CD14-positive monocyte (primary cell): ENCODE measurements at regions not wholly inside any gene's neighbourhood (a gene's known extent, or its start where the extent isn't known, plus 50 kb on each side); places are given as distances from the start of the nearest gene placed in this dataset.

Source experiments
- DNase-seq, 3 donors: peaks; one replicate each; pipeline ENCODE4 v3.0.0-alpha.2; 2011 to 2022
- H2AFZ ChIP-seq: 2 replicates; pipeline ENCODE4 v1.6.0; 2012; ENCODE audit warnings: mild to moderate bottlenecking, low read depth, low read length, inconsistent platforms; ENCODE audit not compliant: insufficient read depth, poor library complexity, severe bottlenecking
- H3K27ac ChIP-seq, 2 donors: 1 replicate in 1 of 2; 2 replicates in 1 of 2; pipeline ENCODE4 v1.5.1; 2012 to 2013; ENCODE audit warnings: low read length in 2 of 2, control low read depth in 1 of 2, inconsistent platforms in 1 of 2, low read depth in 1 of 2, mild to moderate bottlenecking in 1 of 2
- H3K27me3 ChIP-seq, 2 donors: one replicate each; pipeline versions ENCODE4 v1.6.0 to v1.6.1; 2011 to 2013; ENCODE audit warnings: low read length in 2 of 2; ENCODE audit not compliant: control insufficient read depth in 2 of 2, insufficient read depth in 2 of 2
- H3K36me3 ChIP-seq, 2 donors: replicated peaks in 1 of 2; 1 replicate in 1 of 2; 2 replicates in 1 of 2; pipeline versions ENCODE4 v1.5.1 to v1.6.1; 2012 to 2013; ENCODE audit warnings: low read length in 2 of 2, control low read depth in 1 of 2, inconsistent platforms in 1 of 2, mild to moderate bottlenecking in 1 of 2; ENCODE audit not compliant: insufficient read depth in 2 of 2, control insufficient read depth in 1 of 2
- H3K4me1 ChIP-seq, 2 donors: 1 replicate in 1 of 2; 2 replicates in 1 of 2; pipeline versions ENCODE4 v1.5.1 to v1.6.1; 2012 to 2013; ENCODE audit warnings: low read length in 2 of 2, control low read depth in 1 of 2, inconsistent platforms in 1 of 2, mild to moderate bottlenecking in 1 of 2, moderate library complexity in 1 of 2; ENCODE audit not compliant: insufficient read depth in 2 of 2, control insufficient read depth in 1 of 2
- H3K4me2 ChIP-seq: replicated peaks from 2 replicates; pipeline ENCODE3; 2012; ENCODE audit warnings: low read length, moderate library complexity, mild to moderate bottlenecking; ENCODE audit not compliant: poor library complexity, severe bottlenecking; ENCODE audit errors: extremely low read depth
- H3K4me3 ChIP-seq, 3 experiments: fragments of 200-600 bp in 1 of 3; sonication (generic) in 1 of 3; replicated peaks in 1 of 3; 1 replicate in 2 of 3; 2 replicates in 1 of 3; pipeline ENCODE4 v1.5.1; 2011 to 2013; ENCODE audit warnings: low read length in 3 of 3, mild to moderate bottlenecking in 3 of 3, control low read depth in 2 of 3, low read depth in 2 of 3, inconsistent platforms in 1 of 3, moderate library complexity in 1 of 3
- H3K79me2 ChIP-seq: 2 replicates; pipeline ENCODE4 v1.6.0; 2012; ENCODE audit warnings: mild to moderate bottlenecking, control low read depth, inconsistent platforms, low read length, moderate library complexity; ENCODE audit not compliant: insufficient read depth
- H3K9ac ChIP-seq: 2 replicates; pipeline ENCODE4 v1.6.0; 2017; ENCODE audit warnings: low read length, mild to moderate bottlenecking; ENCODE audit not compliant: insufficient read depth, poor library complexity, severe bottlenecking
- H3K9me3 ChIP-seq, 2 donors: replicated peaks in 1 of 2; 1 replicate in 1 of 2; 2 replicates in 1 of 2; pipeline versions ENCODE4 v1.5.1 to v1.6.1; 2012 to 2013; ENCODE audit warnings: low read length in 2 of 2, control low read depth in 1 of 2; ENCODE audit not compliant: control insufficient read depth in 1 of 2, insufficient read depth in 1 of 2
- H4K20me1 ChIP-seq: 2 replicates; pipeline ENCODE4 v1.6.0; 2012; ENCODE audit warnings: mild to moderate bottlenecking, low read length, control low read depth, moderate library complexity; ENCODE audit not compliant: insufficient read depth
- H3K27ac Mint-ChIP-seq, 7 donors: one replicate each; pipeline ENCODE4 v1.8.0; 2020; ENCODE audit warnings: mild to moderate bottlenecking in 7 of 7, mixed read lengths in 7 of 7, moderate library complexity in 6 of 7, inconsistent platforms in 2 of 7
- H3K27me3 Mint-ChIP-seq, 3 donors: one replicate each; pipeline ENCODE4 v1.8.0; 2021 to 2022; ENCODE audit warnings: low read depth in 3 of 3, mild to moderate bottlenecking in 3 of 3, mixed read lengths in 3 of 3, moderate library complexity in 3 of 3, inconsistent platforms in 1 of 3
- H3K36me3 Mint-ChIP-seq, 2 donors: one replicate each; pipeline ENCODE4 v1.8.0; 2020; ENCODE audit warnings: mixed read lengths in 2 of 2, inconsistent platforms in 1 of 2, mild to moderate bottlenecking in 1 of 2
- H3K4me1 Mint-ChIP-seq: one replicate; pipeline ENCODE4 v1.8.0; 2020; ENCODE audit warnings: mild to moderate bottlenecking, mixed read lengths
- H3K4me3 Mint-ChIP-seq, 2 donors: one replicate each; pipeline ENCODE4 v1.8.0; 2020; ENCODE audit warnings: mild to moderate bottlenecking in 2 of 2, mixed read lengths in 2 of 2, moderate library complexity in 1 of 2
- H3K9me3 Mint-ChIP-seq, 7 donors: one replicate each; pipeline ENCODE4 v1.8.0; 2020 to 2022; ENCODE audit warnings: mixed read lengths in 7 of 7, mild to moderate bottlenecking in 6 of 7, moderate library complexity in 6 of 7, inconsistent platforms in 2 of 7
- WGBS: methylation state at CpG from one replicate; pipeline ENCODE4 v1.1.5; 2013; ENCODE audit warnings: missing lambda C conversion rate; ENCODE audit not compliant: insufficient coverage; 5-methylcytosine and 5-hydroxymethylcytosine counted together
- intact Hi-C, 2 donors: fragments of 100-400 bp; cut with micrococcal nuclease; formaldehyde crosslinking; loops; one replicate each; pipeline versions ENCODE4 v1.15.0 to v1.15.1; 2023
- TF ChIP-seq, protein P1 (sequence below): fragments of 200-600 bp; IDR thresholded peaks from one replicate; pipeline ENCODE4 v1.8.0; 2022; ENCODE audit warnings: antibody characterized with exemption, mild to moderate bottlenecking

GRCh38 chr2:82599021-82599420 lies 1860.1 kb downstream of the SUCLG1 start:
- no peak overlapping the region for H3K4me2 ChIP-seq
- no peaks in the 10 kb centered on the region for H4K20me1 ChIP-seq
- Mint-ChIP-seq H3K27ac (no peak overlapping the region), H3K9me3 (peaks cover 0 to 3% (median 0%) of the 10 kb centered on the region in 7 donors), H3K4me1 (no peaks in the 10 kb centered on the region), H3K4me3 (no peak overlapping the region), H3K36me3 (no peaks in the 10 kb centered on the region), H3K27me3 (no peaks in the 10 kb centered on the region)
- no peak for DNase-seq
- H3K27me3 ChIP-seq = no peaks in the 10 kb centered on the region
- H3K4me3 ChIP-seq = no peak overlapping the region
- H3K36me3 ChIP-seq = no peaks in the 10 kb centered on the region
- H3K4me1 ChIP-seq = no peaks in the 10 kb centered on the region
- no peak overlapping the region for H3K9ac ChIP-seq
- no peak overlapping the region for H3K27ac ChIP-seq
- intact Hi-C loops = no loop called here
- TF ChIP-seq, protein P1, sequence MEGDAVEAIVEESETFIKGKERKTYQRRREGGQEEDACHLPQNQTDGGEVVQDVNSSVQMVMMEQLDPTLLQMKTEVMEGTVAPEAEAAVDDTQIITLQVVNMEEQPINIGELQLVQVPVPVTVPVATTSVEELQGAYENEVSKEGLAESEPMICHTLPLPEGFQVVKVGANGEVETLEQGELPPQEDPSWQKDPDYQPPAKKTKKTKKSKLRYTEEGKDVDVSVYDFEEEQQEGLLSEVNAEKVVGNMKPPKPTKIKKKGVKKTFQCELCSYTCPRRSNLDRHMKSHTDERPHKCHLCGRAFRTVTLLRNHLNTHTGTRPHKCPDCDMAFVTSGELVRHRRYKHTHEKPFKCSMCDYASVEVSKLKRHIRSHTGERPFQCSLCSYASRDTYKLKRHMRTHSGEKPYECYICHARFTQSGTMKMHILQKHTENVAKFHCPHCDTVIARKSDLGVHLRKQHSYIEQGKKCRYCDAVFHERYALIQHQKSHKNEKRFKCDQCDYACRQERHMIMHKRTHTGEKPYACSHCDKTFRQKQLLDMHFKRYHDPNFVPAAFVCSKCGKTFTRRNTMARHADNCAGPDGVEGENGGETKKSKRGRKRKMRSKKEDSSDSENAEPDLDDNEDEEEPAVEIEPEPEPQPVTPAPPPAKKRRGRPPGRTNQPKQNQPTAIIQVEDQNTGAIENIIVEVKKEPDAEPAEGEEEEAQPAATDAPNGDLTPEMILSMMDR = no peak
- H2AFZ ChIP-seq = no peak overlapping the region
- no peaks in the 10 kb centered on the region for H3K79me2 ChIP-seq
- H3K9me3 ChIP-seq = peaks cover 0 to 7% of the 10 kb centered on the region in 2 donors

DNA sequence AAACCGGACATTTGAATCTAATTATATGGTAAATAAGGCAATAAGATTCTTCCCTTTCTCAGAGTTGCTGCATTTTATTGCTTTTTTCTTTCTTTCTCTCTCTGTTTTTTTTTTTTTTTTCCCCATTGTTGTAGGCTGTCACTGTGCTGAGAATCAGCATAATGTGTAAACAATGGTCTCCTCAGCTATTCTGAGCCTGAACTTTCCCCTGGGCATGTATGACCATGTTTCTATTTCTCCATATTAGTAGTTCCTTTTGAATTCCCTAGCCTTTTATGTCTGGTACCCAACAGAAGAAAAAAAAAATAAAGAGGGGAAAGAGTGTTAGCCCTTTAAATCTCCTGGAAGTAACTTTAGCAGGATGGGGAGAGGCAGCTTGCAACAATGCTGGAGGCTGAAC lies 1862.5 kb downstream of the SUCLG1 start:
- Histone ChIP-seq H3K27me3 (no peaks in the 10 kb centered on the region), H3K4me2 (no peak overlapping the region), H3K9ac (no peak overlapping the region), H3K4me1 (no peaks in the 10 kb centered on the region), H4K20me1 (no peaks in the 10 kb centered on the region), H3K9me3 (peaks cover 0 to 7% of the 10 kb centered on the region in 2 donors), H3K79me2 (no peaks in the 10 kb centered on the region), H3K36me3 (no peaks in the 10 kb centered on the region), H3K27ac (no peak overlapping the region), H3K4me3 (no peak overlapping the region), H2AFZ (no peak overlapping the region)
- no peak overlapping the region for H3K4me3 Mint-ChIP-seq
- DNase-seq = no peak
- intact Hi-C loops = no loop called here
- no CpG with 5 or more reads among the region's 1 CpG for WGBS
- H3K9me3 Mint-ChIP-seq = peaks cover 0 to 3% (median 0%) of the 10 kb centered on the region in 7 donors
- TF ChIP-seq, protein P1 = no peak
- H3K4me1 Mint-ChIP-seq = no peaks in the 10 kb centered on the region
- H3K36me3 Mint-ChIP-seq = no peaks in the 10 kb centered on the region
- H3K27ac Mint-ChIP-seq = no peak overlapping the region
- no peaks in the 10 kb centered on the region for H3K27me3 Mint-ChIP-seq
